ENCODE measurements at regions not wholly inside any gene's neighbourhood (a gene's known extent, or its start where the extent isn't known, plus 50 kb on each side); places are given as distances from the start of the nearest gene placed in this dataset.

DNA sequence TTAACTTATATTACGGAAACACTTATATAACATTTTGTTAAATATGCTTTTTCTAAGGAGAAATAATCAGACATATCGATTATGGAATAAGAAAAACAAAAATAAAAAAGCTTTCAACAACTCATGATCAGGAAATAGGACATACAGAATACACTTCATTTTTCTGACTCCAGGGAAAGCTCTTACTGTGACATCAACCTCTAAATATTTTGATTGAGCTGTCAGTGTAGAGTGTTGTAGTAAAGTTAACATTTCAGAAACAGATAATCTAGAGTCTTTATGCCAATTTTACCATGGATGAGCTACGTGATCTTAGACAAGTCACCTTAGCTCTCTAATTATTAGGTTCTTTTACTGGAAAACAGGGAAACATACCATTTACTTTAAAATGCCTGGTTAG is 218.9 kb upstream of the SORCS1 start:
- no peak for TF ChIP-seq POLR2A (IDR thresholded peaks at IDR 0.05)
- TF ChIP-seq, protein P1, sequence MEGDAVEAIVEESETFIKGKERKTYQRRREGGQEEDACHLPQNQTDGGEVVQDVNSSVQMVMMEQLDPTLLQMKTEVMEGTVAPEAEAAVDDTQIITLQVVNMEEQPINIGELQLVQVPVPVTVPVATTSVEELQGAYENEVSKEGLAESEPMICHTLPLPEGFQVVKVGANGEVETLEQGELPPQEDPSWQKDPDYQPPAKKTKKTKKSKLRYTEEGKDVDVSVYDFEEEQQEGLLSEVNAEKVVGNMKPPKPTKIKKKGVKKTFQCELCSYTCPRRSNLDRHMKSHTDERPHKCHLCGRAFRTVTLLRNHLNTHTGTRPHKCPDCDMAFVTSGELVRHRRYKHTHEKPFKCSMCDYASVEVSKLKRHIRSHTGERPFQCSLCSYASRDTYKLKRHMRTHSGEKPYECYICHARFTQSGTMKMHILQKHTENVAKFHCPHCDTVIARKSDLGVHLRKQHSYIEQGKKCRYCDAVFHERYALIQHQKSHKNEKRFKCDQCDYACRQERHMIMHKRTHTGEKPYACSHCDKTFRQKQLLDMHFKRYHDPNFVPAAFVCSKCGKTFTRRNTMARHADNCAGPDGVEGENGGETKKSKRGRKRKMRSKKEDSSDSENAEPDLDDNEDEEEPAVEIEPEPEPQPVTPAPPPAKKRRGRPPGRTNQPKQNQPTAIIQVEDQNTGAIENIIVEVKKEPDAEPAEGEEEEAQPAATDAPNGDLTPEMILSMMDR (IDR thresholded peaks at IDR 0.05), result no peak

All from uterus (tissue), 2 donors.